HG02798 (cell line): ENCODE measurements at regions not wholly inside any gene's neighbourhood (a gene's known extent, or its start where the extent isn't known, plus 50 kb on each side); places are given as distances from the start of the nearest gene placed in this dataset.
"Not testable (repeated sequence)": the region's sequence is repeated elsewhere in the genome, so short reads cannot be mapped to it uniquely, and the experiment has no call there.

ENCODE experiments used
- ATAC-seq: cut with Tn5 transposase; IDR thresholded peaks from one replicate; pipeline ENCODE4 v1.9.1; 2021; ENCODE audit warnings: mild to moderate bottlenecking; ENCODE audit not compliant: unreplicated experiment, poor library complexity

DNA sequence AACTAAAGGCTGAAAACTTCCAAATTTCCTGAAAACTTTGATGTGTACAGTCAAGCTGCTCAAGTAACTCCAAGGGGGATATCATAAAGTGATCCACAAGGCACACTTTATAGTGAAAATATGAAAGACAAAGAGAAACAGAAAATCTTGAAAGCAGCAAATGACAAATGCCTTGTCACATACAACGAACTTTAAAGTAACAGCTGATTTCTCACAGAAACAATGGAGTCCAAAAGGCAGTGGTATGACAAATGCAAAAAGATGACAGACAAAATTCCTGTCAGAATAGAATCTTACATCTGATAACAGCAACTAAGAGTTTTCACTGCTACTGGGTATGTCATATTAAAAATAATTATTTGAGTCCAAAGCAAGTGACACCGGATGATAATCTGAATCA, 1602.3 kb upstream of the PRR20A start:
- no peak for ATAC-seq

DNA sequence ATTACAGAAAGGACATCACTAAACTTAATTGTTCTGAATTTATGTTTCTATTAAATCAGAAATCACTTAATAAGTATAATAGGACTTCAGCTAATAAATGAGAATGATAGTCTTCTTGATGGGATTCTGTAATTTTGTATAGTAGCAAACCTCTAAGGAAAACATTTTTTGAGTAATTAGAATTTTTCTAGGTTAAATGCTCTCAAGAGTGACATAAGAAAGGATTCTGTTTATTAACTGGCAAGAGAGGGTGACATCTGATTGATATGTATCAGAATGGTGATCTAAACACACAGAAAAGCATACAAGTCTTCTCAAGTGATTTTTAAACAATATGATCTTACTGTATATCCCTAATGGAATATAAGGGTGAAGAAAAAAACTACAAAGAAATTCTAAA, 1597.7 kb upstream of the PRR20A start:
- ATAC-seq: no peak

- no peak for ATAC-seq
Measured at GRCh38 chr13:55550624-55551023, 1590.1 kb upstream of the PRR20A start.

GRCh38 chr13:55553701-55554100, 1587.0 kb upstream of the PRR20A start:
- no peak for ATAC-seq

DNA sequence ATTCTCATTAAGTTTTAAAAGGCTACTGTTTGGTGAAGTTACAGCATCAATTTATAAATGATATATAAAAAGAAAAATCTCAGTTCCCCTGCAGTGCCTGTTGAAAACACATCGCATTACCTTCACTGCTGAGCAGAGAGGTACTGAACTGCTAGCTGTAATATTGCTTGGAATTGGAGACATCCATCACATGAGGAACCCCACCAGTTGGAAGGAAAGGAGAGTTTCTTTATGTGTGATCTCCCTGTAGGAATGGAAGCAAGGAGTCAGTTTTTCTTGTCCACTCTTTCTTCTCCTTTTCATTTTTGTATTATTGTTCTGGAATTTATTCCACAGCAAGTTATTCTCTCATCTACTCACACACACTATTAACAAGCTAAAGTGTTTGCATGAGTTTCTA, 1586.0 kb upstream of the PRR20A start:
- ATAC-seq: no peak

- no peak for ATAC-seq
Measured at GRCh38 chr13:55560331-55560730, 1580.4 kb upstream of the PRR20A start.

DNA sequence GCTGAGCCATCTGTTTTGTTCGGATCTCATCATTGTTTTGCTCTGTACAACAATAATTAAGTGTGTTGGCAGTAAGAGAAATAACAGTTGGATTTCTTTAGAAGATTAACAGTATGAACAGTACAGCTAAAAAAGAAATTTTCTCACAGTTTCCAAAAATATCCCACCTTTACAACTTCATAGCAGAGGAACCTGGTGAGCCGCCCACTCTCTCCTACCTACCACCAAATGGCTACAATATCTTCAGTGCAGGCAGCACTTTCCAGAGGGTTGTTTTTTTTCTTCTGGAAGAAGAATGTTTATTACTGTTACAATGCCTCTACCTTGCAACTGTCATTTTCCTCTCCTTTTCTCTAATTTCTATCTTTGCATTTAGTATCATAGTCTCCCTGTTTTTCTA, 1577.5 kb upstream of the PRR20A start:
- no peak for ATAC-seq

- ATAC-seq: no peak
Measured at GRCh38 chr13:55566334-55566733, 1574.4 kb upstream of the PRR20A start.

- ATAC-seq: no peak
Measured at GRCh38 chr13:55566779-55567178, 1573.9 kb upstream of the PRR20A start.

DNA sequence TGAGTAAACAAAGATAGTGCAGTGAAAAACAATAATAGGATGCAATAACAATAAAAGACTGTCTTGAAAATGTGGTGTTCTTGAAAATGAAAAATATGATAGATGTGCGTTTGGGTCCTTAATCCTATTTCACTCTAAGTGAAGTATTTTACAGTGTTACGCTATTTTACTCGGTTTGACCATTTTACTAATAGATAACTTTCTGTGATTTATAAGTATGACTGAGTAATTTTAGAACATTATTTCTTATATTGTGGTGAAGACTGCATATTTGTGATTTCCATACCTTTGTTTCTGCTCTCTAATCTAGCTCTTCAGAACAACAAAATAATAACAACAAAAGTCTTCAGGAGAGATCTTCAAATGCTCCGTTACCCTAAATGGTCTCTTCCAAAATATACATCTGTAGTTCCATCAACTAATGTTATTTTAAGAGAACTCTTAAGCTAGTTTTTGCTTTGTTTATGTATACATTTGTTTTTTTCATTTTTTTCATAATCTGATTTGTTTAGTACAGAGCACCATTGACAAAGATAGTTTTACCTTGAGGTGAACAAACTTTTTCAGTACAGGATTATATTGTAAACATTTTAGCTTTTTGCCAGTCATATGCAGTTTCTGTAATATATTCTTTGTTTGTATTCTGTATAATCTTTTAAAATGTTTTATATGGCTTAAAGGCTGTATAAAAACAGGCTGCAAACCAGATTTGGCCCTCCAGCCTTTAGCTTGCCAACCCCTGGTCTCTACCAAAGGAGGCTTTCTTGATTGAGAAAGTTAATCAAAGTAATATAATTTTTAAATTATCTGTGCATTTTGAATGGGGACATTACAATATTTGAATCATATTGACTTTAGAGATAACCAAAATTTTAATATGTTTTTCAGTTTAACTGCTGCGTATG, 1572.7 kb upstream of the PRR20A start:
- ATAC-seq: no peak

- no peak for ATAC-seq
Measured at GRCh38 chr13:55569082-55569481, 1571.6 kb upstream of the PRR20A start.

- no peak for ATAC-seq
Measured at GRCh38 chr13:55569514-55569913, 1571.2 kb upstream of the PRR20A start.

- no peak for ATAC-seq
Measured at GRCh38 chr13:55570371-55570770, 1570.3 kb upstream of the PRR20A start.

DNA sequence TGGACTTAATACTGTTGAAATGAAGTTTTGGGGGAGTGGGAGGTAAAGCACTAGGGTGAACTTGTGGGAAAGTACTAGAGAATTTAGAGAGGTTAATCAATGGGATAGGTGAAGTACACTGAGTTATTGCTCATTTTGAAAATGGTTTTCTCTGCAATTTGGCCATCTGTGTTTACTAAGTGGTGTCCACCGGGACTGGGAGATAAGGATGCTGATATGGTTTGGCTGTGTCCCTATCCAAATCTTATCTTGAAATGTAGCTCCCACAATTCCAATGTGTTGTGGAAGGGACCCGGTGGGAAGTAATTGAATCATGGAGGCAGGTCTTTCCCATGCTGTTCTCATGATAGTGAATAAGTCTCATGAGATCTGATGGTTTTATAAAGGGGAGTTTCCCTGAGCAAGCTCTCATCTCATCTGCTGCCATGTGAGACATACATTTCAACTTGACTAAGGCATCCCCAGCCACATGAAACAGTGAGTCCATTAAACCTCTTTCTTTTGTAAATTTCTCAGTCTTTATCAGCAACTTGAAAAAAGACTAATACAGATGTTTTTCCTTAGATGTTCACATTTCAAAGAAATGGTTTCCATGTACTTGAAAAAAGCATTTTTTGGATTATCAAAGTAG, 1569.4 kb upstream of the PRR20A start:
- ATAC-seq: no peak

DNA sequence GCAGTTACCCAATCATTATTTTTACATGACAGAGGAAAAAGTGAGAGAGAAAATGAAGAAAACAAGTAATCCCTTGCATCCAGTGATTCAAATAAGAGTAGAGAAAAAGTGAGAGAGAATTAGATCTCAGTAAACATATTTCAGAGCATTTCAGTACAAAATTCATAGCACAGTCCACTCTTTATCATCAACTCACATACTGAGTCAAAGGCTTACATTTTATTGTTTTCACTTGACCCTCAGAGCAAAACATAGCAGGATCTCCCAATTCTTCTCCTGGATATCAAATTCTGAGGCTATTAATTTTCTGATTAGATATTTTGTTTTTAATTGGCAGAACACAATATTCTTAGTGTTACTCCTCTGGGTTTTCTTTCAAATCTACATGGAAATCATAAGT, 1568.3 kb upstream of the PRR20A start:
- ATAC-seq: no peak

DNA sequence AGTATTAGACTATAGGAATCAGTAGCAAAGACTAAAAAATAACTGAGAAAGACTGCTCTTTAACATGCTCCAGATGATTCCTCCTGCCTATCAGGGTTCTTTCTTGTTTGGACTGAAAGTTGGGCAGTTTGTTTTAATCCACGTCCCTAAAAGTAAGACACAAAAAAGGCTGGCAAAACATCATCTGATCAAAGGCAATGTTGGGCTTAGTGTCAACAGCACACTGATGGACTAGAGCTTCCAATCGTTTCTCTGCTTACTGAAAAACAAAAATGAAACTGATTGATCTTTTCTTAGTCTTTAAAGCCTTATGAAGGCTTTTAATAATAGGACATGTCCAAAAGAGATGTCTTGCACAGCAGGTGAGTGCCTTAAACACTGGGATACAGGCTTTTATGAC, 1567.9 kb upstream of the PRR20A start:
- no peak for ATAC-seq

DNA sequence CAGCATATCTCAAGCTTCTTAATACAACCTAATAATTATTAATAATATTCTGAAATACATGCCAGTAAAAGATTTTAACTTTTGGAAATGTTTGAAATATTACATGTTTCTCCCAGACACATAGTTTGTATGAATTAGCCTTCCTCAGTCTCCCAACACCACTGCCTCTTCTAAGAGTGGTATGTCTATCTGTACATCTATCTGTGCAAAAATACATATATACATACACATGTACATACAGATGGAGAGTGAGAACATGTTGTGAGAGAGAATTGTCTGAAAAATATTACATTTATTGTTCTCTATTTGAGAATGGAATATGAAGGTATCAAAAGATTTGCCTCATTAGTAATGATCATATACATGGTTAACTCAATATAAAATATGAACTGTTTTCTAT, 1567.2 kb upstream of the PRR20A start:
- ATAC-seq: no peak

- ATAC-seq: no peak
Measured at GRCh38 chr13:55576389-55576788, 1564.3 kb upstream of the PRR20A start.

DNA sequence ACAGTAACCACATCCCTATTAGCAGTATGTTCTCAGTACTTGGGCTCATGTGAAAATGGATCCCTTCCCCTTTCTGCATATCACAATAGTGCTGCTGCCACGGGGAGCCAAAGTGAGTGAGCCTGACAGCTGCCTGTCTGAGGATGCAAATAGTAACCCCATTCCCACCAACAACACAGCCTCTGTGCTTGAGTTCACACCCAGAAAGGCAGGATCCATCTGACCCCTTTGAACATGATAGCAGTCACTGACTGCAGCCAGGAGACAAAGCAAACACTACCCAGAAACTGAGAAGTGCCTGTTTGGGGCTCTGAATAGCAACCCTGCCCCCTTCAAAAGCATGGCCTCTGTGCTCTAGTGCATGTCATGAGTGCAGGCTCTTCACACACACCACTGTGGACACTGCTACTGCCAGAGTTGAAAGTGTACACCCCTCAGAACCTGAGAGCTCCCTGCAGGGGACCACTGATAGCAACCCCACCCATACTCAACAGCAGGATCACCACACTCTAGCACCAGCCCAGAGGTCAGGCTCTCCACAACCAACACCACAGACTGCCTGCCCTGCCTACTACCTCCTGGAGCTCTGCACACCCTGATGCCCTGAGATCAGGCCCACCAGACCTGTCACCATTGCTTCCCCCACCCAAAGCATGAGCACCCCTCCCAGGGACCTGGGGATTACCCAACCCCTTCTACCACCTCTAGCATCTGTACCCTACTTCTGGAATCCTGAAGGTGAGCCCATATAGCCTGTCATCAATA, 1563.5 kb upstream of the PRR20A start:
- no peak for ATAC-seq

GRCh38 chr13:55577847-55578210, 1562.9 kb upstream of the PRR20A start:
- no peak for ATAC-seq

DNA sequence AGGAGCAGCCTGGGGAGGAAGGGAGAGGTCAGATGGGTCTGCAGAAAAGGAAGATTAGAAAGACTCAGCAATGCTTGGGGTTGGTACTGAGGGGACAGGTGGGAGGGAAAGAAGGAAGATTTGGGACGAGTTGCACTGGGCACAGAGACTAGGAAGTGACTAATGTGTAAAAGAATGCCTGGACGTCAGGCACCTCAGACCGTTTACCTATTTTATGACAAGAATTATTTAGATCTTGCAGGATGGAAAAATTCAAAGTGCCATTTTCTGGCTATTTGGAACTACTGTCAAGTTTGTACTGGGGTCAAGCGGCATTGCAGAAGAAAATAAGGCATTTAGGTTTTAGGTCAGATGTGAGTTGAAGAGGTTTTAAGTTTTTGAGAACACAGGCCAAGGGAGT, 1558.4 kb upstream of the PRR20A start:
- ATAC-seq: not testable (repeated sequence)
